CD14-positive monocyte (primary cell): ENCODE measurements at regions not wholly inside any gene's neighbourhood (a gene's known extent, or its start where the extent isn't known, plus 50 kb on each side); places are given as distances from the start of the nearest gene placed in this dataset.

Experiments used
- DNase-seq, 3 donors: peaks; one replicate each; pipeline ENCODE4 v3.0.0-alpha.2; 2011 to 2022
- H2AFZ ChIP-seq: 2 replicates; pipeline ENCODE4 v1.6.0; 2012; ENCODE audit warnings: mild to moderate bottlenecking, low read depth, low read length, inconsistent platforms; ENCODE audit not compliant: insufficient read depth, poor library complexity, severe bottlenecking
- H3K27ac ChIP-seq, 2 donors: 1 replicate in 1 of 2; 2 replicates in 1 of 2; pipeline ENCODE4 v1.5.1; 2012 to 2013; ENCODE audit warnings: low read length in 2 of 2, control low read depth in 1 of 2, inconsistent platforms in 1 of 2, low read depth in 1 of 2, mild to moderate bottlenecking in 1 of 2
- H3K27me3 ChIP-seq, 2 donors: one replicate each; pipeline versions ENCODE4 v1.6.0 to v1.6.1; 2011 to 2013; ENCODE audit warnings: low read length in 2 of 2; ENCODE audit not compliant: control insufficient read depth in 2 of 2, insufficient read depth in 2 of 2
- H3K36me3 ChIP-seq, 2 donors: replicated peaks in 1 of 2; 1 replicate in 1 of 2; 2 replicates in 1 of 2; pipeline versions ENCODE4 v1.5.1 to v1.6.1; 2012 to 2013; ENCODE audit warnings: low read length in 2 of 2, control low read depth in 1 of 2, inconsistent platforms in 1 of 2, mild to moderate bottlenecking in 1 of 2; ENCODE audit not compliant: insufficient read depth in 2 of 2, control insufficient read depth in 1 of 2
- H3K4me1 ChIP-seq, 2 donors: 1 replicate in 1 of 2; 2 replicates in 1 of 2; pipeline versions ENCODE4 v1.5.1 to v1.6.1; 2012 to 2013; ENCODE audit warnings: low read length in 2 of 2, control low read depth in 1 of 2, inconsistent platforms in 1 of 2, mild to moderate bottlenecking in 1 of 2, moderate library complexity in 1 of 2; ENCODE audit not compliant: insufficient read depth in 2 of 2, control insufficient read depth in 1 of 2
- H3K4me2 ChIP-seq: replicated peaks from 2 replicates; pipeline ENCODE3; 2012; ENCODE audit warnings: low read length, moderate library complexity, mild to moderate bottlenecking; ENCODE audit not compliant: poor library complexity, severe bottlenecking; ENCODE audit errors: extremely low read depth
- H3K4me3 ChIP-seq, 3 experiments: fragments of 200-600 bp in 1 of 3; sonication (generic) in 1 of 3; replicated peaks in 1 of 3; 1 replicate in 2 of 3; 2 replicates in 1 of 3; pipeline ENCODE4 v1.5.1; 2011 to 2013; ENCODE audit warnings: low read length in 3 of 3, mild to moderate bottlenecking in 3 of 3, control low read depth in 2 of 3, low read depth in 2 of 3, inconsistent platforms in 1 of 3, moderate library complexity in 1 of 3
- H3K79me2 ChIP-seq: 2 replicates; pipeline ENCODE4 v1.6.0; 2012; ENCODE audit warnings: mild to moderate bottlenecking, control low read depth, inconsistent platforms, low read length, moderate library complexity; ENCODE audit not compliant: insufficient read depth
- H3K9ac ChIP-seq: 2 replicates; pipeline ENCODE4 v1.6.0; 2017; ENCODE audit warnings: low read length, mild to moderate bottlenecking; ENCODE audit not compliant: insufficient read depth, poor library complexity, severe bottlenecking
- H3K9me3 ChIP-seq, 2 donors: replicated peaks in 1 of 2; 1 replicate in 1 of 2; 2 replicates in 1 of 2; pipeline versions ENCODE4 v1.5.1 to v1.6.1; 2012 to 2013; ENCODE audit warnings: low read length in 2 of 2, control low read depth in 1 of 2; ENCODE audit not compliant: control insufficient read depth in 1 of 2, insufficient read depth in 1 of 2
- H4K20me1 ChIP-seq: 2 replicates; pipeline ENCODE4 v1.6.0; 2012; ENCODE audit warnings: mild to moderate bottlenecking, low read length, control low read depth, moderate library complexity; ENCODE audit not compliant: insufficient read depth
- H3K27ac Mint-ChIP-seq, 7 donors: one replicate each; pipeline ENCODE4 v1.8.0; 2020; ENCODE audit warnings: mild to moderate bottlenecking in 7 of 7, mixed read lengths in 7 of 7, moderate library complexity in 6 of 7, inconsistent platforms in 2 of 7
- H3K27me3 Mint-ChIP-seq, 3 donors: one replicate each; pipeline ENCODE4 v1.8.0; 2021 to 2022; ENCODE audit warnings: low read depth in 3 of 3, mild to moderate bottlenecking in 3 of 3, mixed read lengths in 3 of 3, moderate library complexity in 3 of 3, inconsistent platforms in 1 of 3
- H3K36me3 Mint-ChIP-seq, 2 donors: one replicate each; pipeline ENCODE4 v1.8.0; 2020; ENCODE audit warnings: mixed read lengths in 2 of 2, inconsistent platforms in 1 of 2, mild to moderate bottlenecking in 1 of 2
- H3K4me1 Mint-ChIP-seq: one replicate; pipeline ENCODE4 v1.8.0; 2020; ENCODE audit warnings: mild to moderate bottlenecking, mixed read lengths
- H3K4me3 Mint-ChIP-seq, 2 donors: one replicate each; pipeline ENCODE4 v1.8.0; 2020; ENCODE audit warnings: mild to moderate bottlenecking in 2 of 2, mixed read lengths in 2 of 2, moderate library complexity in 1 of 2
- H3K9me3 Mint-ChIP-seq, 7 donors: one replicate each; pipeline ENCODE4 v1.8.0; 2020 to 2022; ENCODE audit warnings: mixed read lengths in 7 of 7, mild to moderate bottlenecking in 6 of 7, moderate library complexity in 6 of 7, inconsistent platforms in 2 of 7
- WGBS: methylation state at CpG from one replicate; pipeline ENCODE4 v1.1.5; 2013; ENCODE audit warnings: missing lambda C conversion rate; ENCODE audit not compliant: insufficient coverage; 5-methylcytosine and 5-hydroxymethylcytosine counted together
- intact Hi-C, 2 donors: fragments of 100-400 bp; cut with micrococcal nuclease; formaldehyde crosslinking; loops; one replicate each; pipeline versions ENCODE4 v1.15.0 to v1.15.1; 2023
- TF ChIP-seq, protein P1 (sequence below): fragments of 200-600 bp; IDR thresholded peaks from one replicate; pipeline ENCODE4 v1.8.0; 2022; ENCODE audit warnings: antibody characterized with exemption, mild to moderate bottlenecking

GRCh38 chr2:220315098-220315823 lies 687.8 kb downstream of the SLC4A3 start:
- intact Hi-C loops: no loop called here
- H3K4me1 ChIP-seq: no peaks in the 10 kb centered on the region
- H3K27ac Mint-ChIP-seq: no peak overlapping the region

DNA sequence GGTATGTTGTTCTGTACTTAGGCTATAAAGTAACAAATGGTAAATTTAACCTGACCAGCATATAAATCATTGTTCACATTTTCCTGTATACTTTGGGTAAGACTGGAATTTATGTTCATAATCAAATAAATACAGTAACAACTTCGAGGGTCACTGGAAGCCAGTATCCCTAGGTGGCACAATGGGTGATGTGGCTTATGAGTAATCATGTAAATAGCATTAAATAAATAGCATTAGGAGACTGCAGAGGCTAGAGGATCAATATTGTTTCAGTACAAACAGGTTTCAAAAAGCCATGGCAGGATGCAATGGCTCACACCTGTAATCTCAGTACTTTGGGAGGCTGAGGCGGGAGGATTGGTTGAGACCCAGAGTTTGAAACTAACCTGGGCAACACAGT lies 690.6 kb downstream of the SLC4A3 start:
- Histone ChIP-seq H3K36me3 (no peaks in the 10 kb centered on the region), H4K20me1 (no peaks in the 10 kb centered on the region), H3K27ac (no peak overlapping the region), H3K4me1 (no peaks in the 10 kb centered on the region), H3K9me3 (peaks cover 10 to 16% of the 10 kb centered on the region in 2 donors), H3K4me2 (no peak overlapping the region), H3K4me3 (no peak overlapping the region), H3K79me2 (no peaks in the 10 kb centered on the region), H3K9ac (no peak overlapping the region), H3K27me3 (no peaks in the 10 kb centered on the region), H2AFZ (no peak overlapping the region)
- WGBS: no CpG with 5 or more reads among the region's 2 CpGs
- TF ChIP-seq, protein P1, sequence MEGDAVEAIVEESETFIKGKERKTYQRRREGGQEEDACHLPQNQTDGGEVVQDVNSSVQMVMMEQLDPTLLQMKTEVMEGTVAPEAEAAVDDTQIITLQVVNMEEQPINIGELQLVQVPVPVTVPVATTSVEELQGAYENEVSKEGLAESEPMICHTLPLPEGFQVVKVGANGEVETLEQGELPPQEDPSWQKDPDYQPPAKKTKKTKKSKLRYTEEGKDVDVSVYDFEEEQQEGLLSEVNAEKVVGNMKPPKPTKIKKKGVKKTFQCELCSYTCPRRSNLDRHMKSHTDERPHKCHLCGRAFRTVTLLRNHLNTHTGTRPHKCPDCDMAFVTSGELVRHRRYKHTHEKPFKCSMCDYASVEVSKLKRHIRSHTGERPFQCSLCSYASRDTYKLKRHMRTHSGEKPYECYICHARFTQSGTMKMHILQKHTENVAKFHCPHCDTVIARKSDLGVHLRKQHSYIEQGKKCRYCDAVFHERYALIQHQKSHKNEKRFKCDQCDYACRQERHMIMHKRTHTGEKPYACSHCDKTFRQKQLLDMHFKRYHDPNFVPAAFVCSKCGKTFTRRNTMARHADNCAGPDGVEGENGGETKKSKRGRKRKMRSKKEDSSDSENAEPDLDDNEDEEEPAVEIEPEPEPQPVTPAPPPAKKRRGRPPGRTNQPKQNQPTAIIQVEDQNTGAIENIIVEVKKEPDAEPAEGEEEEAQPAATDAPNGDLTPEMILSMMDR: no peak
- intact Hi-C loops: no loop called here
- Mint-ChIP-seq H3K27ac (no peak overlapping the region), H3K4me1 (no peaks in the 10 kb centered on the region), H3K4me3 (no peak overlapping the region), H3K36me3 (no peaks in the 10 kb centered on the region), H3K9me3 (peaks cover 2 to 12% (median 7%) of the 10 kb centered on the region in 7 donors), H3K27me3 (peaks cover 0 to 2% (median 0%) of the 10 kb centered on the region in 3 donors)
- no peak for DNase-seq

More at GRCh38 chr2:220315098-220315823, 687.8 kb downstream of the SLC4A3 start:
- Mint-ChIP-seq H3K4me1 (no peaks in the 10 kb centered on the region), H3K36me3 (no peaks in the 10 kb centered on the region), H3K4me3 (no peak overlapping the region), H3K9me3 (peaks cover 4 to 12% (median 7%) of the 10 kb centered on the region in 7 donors), H3K27me3 (peaks cover 0 to 2% (median 0%) of the 10 kb centered on the region in 3 donors)
- H3K4me2 ChIP-seq: no peak overlapping the region
- DNase-seq: no peak
- H3K36me3 ChIP-seq: no peaks in the 10 kb centered on the region
- peaks cover 10 to 16% of the 10 kb centered on the region in 2 donors for H3K9me3 ChIP-seq
- H2AFZ ChIP-seq: no peak overlapping the region
- H3K27ac ChIP-seq: no peak overlapping the region
- H3K9ac ChIP-seq: no peak overlapping the region
- H4K20me1 ChIP-seq: no peaks in the 10 kb centered on the region
- WGBS: no CpG with 5 or more reads among the region's 4 CpGs
- TF ChIP-seq, protein P1: no peak
- H3K4me3 ChIP-seq: no peak overlapping the region
- no peaks in the 10 kb centered on the region for H3K79me2 ChIP-seq
- no peaks in the 10 kb centered on the region for H3K27me3 ChIP-seq
